Upper lobe of left lung (tissue), 6 donors: ENCODE measurements at regions not wholly inside any gene's neighbourhood (a gene's known extent, or its start where the extent isn't known, plus 50 kb on each side); places are given as distances from the start of the nearest gene placed in this dataset.

ENCODE experiments used
- ATAC-seq, 2 donors: fragments of 200-7000 bp; cut with Tn5 transposase; one replicate each; pipeline ENCODE4 v1.9.1; 2022; ENCODE audit warnings: mild to moderate bottlenecking in 2 of 2, moderate library complexity in 2 of 2; ENCODE audit not compliant: low FRiP score in 2 of 2
- DNase-seq, 2 donors: peaks; one replicate each; pipeline ENCODE4 v3.0.0-alpha.2; 2019 to 2020
- H3K27ac ChIP-seq, 4 donors: fragments of 200-600 bp; sonication (generic); one replicate each; pipeline ENCODE4 v1.5.1; 2016 to 2019
- H3K27me3 ChIP-seq, 4 donors: fragments of 200-600 bp; sonication (generic); one replicate each; pipeline ENCODE4 v1.5.1; 2017 to 2019
- H3K36me3 ChIP-seq, 4 donors: fragments of 200-600 bp; sonication (generic); one replicate each; pipeline ENCODE4 v1.5.1; 2016 to 2019
- H3K4me1 ChIP-seq, 4 donors: fragments of 200-600 bp; sonication (generic); one replicate each; pipeline ENCODE4 v1.5.1; 2018 to 2019
- H3K4me3 ChIP-seq, 4 donors: fragments of 200-600 bp; sonication (generic); one replicate each; pipeline ENCODE4 v1.5.1; 2017 to 2019; ENCODE audit warnings: mild to moderate bottlenecking in 2 of 4, moderate library complexity in 1 of 4
- H3K9me3 ChIP-seq, 4 donors: fragments of 200-600 bp; sonication (generic); one replicate each; pipeline ENCODE4 v1.5.1; 2018 to 2019
- CTCF ChIP-seq, 6 experiments: fragments of 450-650 bp in 4 of 6; fragments of 200-600 bp in 2 of 6; sonication (generic) in 2 of 6; IDR thresholded peaks; one replicate each; pipeline ENCODE4 v1.5.1; 2016 to 2019; ENCODE audit warnings: antibody characterized with exemption in 6 of 6
- EP300 ChIP-seq, 4 donors: sonication (generic); formaldehyde crosslinking; IDR thresholded peaks; one replicate each; pipeline ENCODE4 v1.5.1; 2017; ENCODE audit warnings: antibody characterized with exemption in 4 of 4, control low read depth in 2 of 4
- POLR2A ChIP-seq, 4 donors: fragments of 450-650 bp; IDR thresholded peaks; one replicate each; pipeline ENCODE4 v1.5.1; 2016 to 2017; ENCODE audit warnings: antibody characterized with exemption in 4 of 4, mild to moderate bottlenecking in 2 of 4
- POLR2AphosphoS5 ChIP-seq, 2 donors: sonication (generic); formaldehyde crosslinking; IDR thresholded peaks; one replicate each; pipeline ENCODE4 v1.5.1; 2017; ENCODE audit warnings: antibody characterized with exemption in 2 of 2
- WGBS, 2 donors: methylation state at CpG; one replicate each; pipeline ENCODE4 v1.1.5; 2017 to 2018; 5-methylcytosine and 5-hydroxymethylcytosine counted together
- donor health status: DM: no; HTN: no; CAD: no; lungs with moderate emphysema.
- donor health status: DM: no; HTN: yes; CAD: no; lungs with severe emphysema.

- Histone ChIP-seq H3K27ac (no peak overlapping the region), H3K36me3 (no peaks in the 10 kb centered on the region), H3K4me1 (no peaks in the 10 kb centered on the region), H3K9me3 (no peaks in the 10 kb centered on the region), H3K27me3 (no peaks in the 10 kb centered on the region), H3K4me3 (no peak overlapping the region)
- ATAC-seq (no peak), DNase-seq (no peak)
- WGBS, 2 donors = 50 to 95% methylated on average over 1 of the region's 1 CpG
- TF ChIP-seq EP300 (IDR thresholded peaks at IDR 0.05) = no peak
- TF ChIP-seq POLR2A (IDR thresholded peaks at IDR 0.05) = no peak
- no peak for TF ChIP-seq POLR2AphosphoS5 (IDR thresholded peaks at IDR 0.05)
- no peak for TF ChIP-seq CTCF (IDR thresholded peaks at IDR 0.05)
Measured at GRCh38 chrX:71000139-71000538, 68.0 kb downstream of the SNX12 start.

- no peaks in the 10 kb centered on the region for H3K36me3 ChIP-seq
- DNase-seq = no peak
- H3K4me1 ChIP-seq = no peaks in the 10 kb centered on the region
- no peak overlapping the region for H3K27ac ChIP-seq
- WGBS, 2 donors = 25 to 26% methylated on average over 4 to 7 of the region's 7 CpGs
- TF ChIP-seq POLR2AphosphoS5 (IDR thresholded peaks at IDR 0.05) (no peak), CTCF (IDR thresholded peaks at IDR 0.05) (peak in 1 of 6 experiments; percentile 9)
- ATAC-seq = peak in 1 of 2 donors; percentile 31
- H3K27me3 ChIP-seq = no peaks in the 10 kb centered on the region
- H3K4me3 ChIP-seq = no peak overlapping the region
- no peaks in the 10 kb centered on the region for H3K9me3 ChIP-seq
Measured at GRCh38 chrX:70998411-70999027, 67.6 kb upstream of the SLC7A3 start.

GRCh38 chrX:70995338-70995737, 64.4 kb upstream of the SLC7A3 start:
- no peak overlapping the region for H3K4me3 ChIP-seq
- H3K27ac ChIP-seq = no peak overlapping the region
- DNase-seq (no peak), ATAC-seq (no peak)
- no peaks in the 10 kb centered on the region for H3K36me3 ChIP-seq
- H3K27me3 ChIP-seq = no peaks in the 10 kb centered on the region
- 87 to 93% methylated on average over 5 of the region's 5 CpGs for WGBS, 2 donors
- peaks cover 0 to 11% (median 3%) of the 10 kb centered on the region in 4 donors for H3K9me3 ChIP-seq
- H3K4me1 ChIP-seq = no peaks in the 10 kb centered on the region
- TF ChIP-seq POLR2A (IDR thresholded peaks at IDR 0.05) (no peak), POLR2AphosphoS5 (IDR thresholded peaks at IDR 0.05) (no peak), CTCF (IDR thresholded peaks at IDR 0.05) (no peak), EP300 (IDR thresholded peaks at IDR 0.05) (no peak)

- no peak for TF ChIP-seq POLR2A (IDR thresholded peaks at IDR 0.05)
- no peak for TF ChIP-seq CTCF (IDR thresholded peaks at IDR 0.05)
- no peak for TF ChIP-seq EP300 (IDR thresholded peaks at IDR 0.05)
- TF ChIP-seq POLR2AphosphoS5 (IDR thresholded peaks at IDR 0.05) = no peak
- Histone ChIP-seq H3K9me3 (peaks cover 0 to 11% (median 3%) of the 10 kb centered on the region in 4 donors), H3K4me1 (no peaks in the 10 kb centered on the region), H3K4me3 (no peak overlapping the region), H3K27ac (no peak overlapping the region), H3K27me3 (no peaks in the 10 kb centered on the region), H3K36me3 (no peaks in the 10 kb centered on the region)
- no peak for ATAC-seq
- WGBS, 2 donors = 78 to 89% methylated on average over 7 of the region's 7 CpGs
- DNase-seq = no peak
Measured at GRCh38 chrX:70988425-70988824, 57.5 kb upstream of the SLC7A3 start.
